Neural cell (in vitro differentiated cells): ENCODE measurements at regions not wholly inside any gene's neighbourhood (a gene's known extent, or its start where the extent isn't known, plus 50 kb on each side); places are given as distances from the start of the nearest gene placed in this dataset.

ENCODE experiments used
- EP300 ChIP-seq: fragments of 450-650 bp; conservative IDR thresholded peaks from 2 replicates; pipeline ENCODE4 v1.6.1; 2014; ENCODE audit warnings: antibody characterized with exemption, mild to moderate bottlenecking, moderate library complexity; ENCODE audit not compliant: poor library complexity, severe bottlenecking
- EZH2 ChIP-seq: fragments of 200-600, 300-800 bp; shearing (Covaris generic), sonication (generic); IDR thresholded peaks from 2 replicates; pipeline ENCODE4 v1.6.1; 2014; ENCODE audit warnings: antibody characterized with exemption, low read length, borderline replicate concordance, mild to moderate bottlenecking; ENCODE audit not compliant: insufficient read depth, poor library complexity, severe bottlenecking
- POLR2AphosphoS5 ChIP-seq: IDR thresholded peaks from 2 replicates; pipeline ENCODE4 v1.6.1; 2012
- RAD21 ChIP-seq: fragments of 450-650 bp; conservative IDR thresholded peaks from 2 replicates; pipeline ENCODE4 v1.6.1; 2014; ENCODE audit warnings: antibody characterized with exemption, mild to moderate bottlenecking, moderate library complexity
- TAF1 ChIP-seq: IDR thresholded peaks from 2 replicates; pipeline ENCODE4 v1.6.1; 2012; ENCODE audit warnings: low read depth
- TF ChIP-seq, protein P1 (sequence below): fragments of 450-650 bp; IDR thresholded peaks from 2 replicates; pipeline ENCODE4 v1.5.1; 2014; ENCODE audit warnings: antibody characterized with exemption, mild to moderate bottlenecking, moderate library complexity; ENCODE audit not compliant: poor library complexity, severe bottlenecking
- TF ChIP-seq, protein P2 (sequence below): IDR thresholded peaks from 2 replicates; pipeline ENCODE4 v1.6.1; 2012; ENCODE audit warnings: borderline replicate concordance

DNA sequence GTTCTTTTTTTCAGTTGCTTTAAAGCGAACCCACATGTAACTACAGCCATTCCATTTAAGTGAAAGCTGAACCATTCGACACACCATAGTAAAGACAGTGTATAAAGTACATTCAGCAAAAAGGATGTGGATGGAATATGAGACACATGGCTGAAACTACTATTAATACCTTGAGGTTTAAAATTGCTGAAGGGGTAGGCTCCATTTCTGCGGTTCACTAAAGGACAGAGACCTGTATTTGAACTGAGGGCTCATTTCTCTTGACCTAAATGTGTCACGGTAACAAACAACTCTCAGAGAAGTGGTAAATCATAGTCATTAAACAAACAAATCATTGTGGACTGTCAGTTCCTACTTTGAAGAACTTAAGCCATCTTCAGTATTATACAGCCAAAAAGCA is 1085.6 kb upstream of the TENM3 start:
- TF ChIP-seq, protein P1, sequence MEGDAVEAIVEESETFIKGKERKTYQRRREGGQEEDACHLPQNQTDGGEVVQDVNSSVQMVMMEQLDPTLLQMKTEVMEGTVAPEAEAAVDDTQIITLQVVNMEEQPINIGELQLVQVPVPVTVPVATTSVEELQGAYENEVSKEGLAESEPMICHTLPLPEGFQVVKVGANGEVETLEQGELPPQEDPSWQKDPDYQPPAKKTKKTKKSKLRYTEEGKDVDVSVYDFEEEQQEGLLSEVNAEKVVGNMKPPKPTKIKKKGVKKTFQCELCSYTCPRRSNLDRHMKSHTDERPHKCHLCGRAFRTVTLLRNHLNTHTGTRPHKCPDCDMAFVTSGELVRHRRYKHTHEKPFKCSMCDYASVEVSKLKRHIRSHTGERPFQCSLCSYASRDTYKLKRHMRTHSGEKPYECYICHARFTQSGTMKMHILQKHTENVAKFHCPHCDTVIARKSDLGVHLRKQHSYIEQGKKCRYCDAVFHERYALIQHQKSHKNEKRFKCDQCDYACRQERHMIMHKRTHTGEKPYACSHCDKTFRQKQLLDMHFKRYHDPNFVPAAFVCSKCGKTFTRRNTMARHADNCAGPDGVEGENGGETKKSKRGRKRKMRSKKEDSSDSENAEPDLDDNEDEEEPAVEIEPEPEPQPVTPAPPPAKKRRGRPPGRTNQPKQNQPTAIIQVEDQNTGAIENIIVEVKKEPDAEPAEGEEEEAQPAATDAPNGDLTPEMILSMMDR = no peak
- TF ChIP-seq POLR2AphosphoS5 (no peak), EZH2 (no peak), TAF1 (no peak), RAD21 (no peak), EP300 (no peak)
- TF ChIP-seq, protein P2, sequence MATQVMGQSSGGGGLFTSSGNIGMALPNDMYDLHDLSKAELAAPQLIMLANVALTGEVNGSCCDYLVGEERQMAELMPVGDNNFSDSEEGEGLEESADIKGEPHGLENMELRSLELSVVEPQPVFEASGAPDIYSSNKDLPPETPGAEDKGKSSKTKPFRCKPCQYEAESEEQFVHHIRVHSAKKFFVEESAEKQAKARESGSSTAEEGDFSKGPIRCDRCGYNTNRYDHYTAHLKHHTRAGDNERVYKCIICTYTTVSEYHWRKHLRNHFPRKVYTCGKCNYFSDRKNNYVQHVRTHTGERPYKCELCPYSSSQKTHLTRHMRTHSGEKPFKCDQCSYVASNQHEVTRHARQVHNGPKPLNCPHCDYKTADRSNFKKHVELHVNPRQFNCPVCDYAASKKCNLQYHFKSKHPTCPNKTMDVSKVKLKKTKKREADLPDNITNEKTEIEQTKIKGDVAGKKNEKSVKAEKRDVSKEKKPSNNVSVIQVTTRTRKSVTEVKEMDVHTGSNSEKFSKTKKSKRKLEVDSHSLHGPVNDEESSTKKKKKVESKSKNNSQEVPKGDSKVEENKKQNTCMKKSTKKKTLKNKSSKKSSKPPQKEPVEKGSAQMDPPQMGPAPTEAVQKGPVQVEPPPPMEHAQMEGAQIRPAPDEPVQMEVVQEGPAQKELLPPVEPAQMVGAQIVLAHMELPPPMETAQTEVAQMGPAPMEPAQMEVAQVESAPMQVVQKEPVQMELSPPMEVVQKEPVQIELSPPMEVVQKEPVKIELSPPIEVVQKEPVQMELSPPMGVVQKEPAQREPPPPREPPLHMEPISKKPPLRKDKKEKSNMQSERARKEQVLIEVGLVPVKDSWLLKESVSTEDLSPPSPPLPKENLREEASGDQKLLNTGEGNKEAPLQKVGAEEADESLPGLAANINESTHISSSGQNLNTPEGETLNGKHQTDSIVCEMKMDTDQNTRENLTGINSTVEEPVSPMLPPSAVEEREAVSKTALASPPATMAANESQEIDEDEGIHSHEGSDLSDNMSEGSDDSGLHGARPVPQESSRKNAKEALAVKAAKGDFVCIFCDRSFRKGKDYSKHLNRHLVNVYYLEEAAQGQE = no peak
